ENCODE measurements at regions not wholly inside any gene's neighbourhood (a gene's known extent, or its start where the extent isn't known, plus 50 kb on each side); places are given as distances from the start of the nearest gene placed in this dataset.

GRCh38 chr12:85690146-85690545 is 146.1 kb downstream of the RASSF9 start:
- DNase-seq, result no peak

- DNase-seq, result no peak
Observed at GRCh38 chr12:85693093-85693665, 143.0 kb downstream of the RASSF9 start.

DNA sequence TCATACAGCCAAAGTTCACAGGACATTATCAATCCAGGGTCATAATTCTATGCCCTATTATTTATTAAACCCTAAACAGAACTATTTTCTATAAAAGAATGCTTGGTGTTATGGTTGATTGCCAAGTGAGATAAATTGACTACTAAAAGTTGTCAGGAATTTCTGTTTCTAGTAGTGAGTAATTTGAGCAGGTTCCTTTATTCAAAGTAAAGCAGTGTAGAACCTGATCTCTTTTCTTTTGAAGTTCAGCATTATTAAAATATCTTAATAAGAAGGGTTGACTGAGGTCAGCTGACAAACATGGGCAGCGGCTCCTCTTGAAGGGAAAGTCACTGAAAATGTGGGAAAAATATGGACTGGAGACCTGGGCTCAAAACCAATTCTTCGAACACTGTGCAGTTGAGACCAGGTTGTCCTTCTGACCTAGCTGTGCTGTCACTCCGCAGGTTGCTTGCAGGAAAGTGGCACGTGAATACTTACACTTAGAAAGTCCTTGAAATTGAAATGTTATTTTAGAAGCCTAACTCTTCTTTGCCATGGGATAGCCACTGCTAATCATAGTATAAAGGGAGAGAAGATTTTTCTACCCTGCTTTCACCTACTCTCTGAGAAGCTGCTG is 141.0 kb downstream of the RASSF9 start:
- DNase-seq, result no peak

DNA sequence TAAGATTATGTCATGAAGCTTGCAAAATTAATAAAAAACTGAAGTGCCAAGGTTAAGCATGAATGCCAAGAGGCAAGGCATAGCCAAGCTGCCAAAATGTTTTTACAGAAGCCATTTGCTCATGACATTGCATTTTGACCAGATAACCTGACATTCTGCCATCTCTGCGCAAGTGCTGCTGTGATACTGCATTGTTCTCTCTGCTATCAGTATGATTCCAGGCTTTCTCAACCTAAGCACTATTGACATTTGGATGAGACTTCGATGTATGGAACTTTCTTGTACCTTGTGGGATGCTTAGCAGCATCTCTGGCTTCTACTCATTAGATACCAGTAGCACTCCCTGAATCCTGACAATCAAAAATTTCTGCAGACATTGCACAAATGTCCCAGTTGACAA is 139.2 kb downstream of the RASSF9 start:
- DNase-seq, result no peak

DNA sequence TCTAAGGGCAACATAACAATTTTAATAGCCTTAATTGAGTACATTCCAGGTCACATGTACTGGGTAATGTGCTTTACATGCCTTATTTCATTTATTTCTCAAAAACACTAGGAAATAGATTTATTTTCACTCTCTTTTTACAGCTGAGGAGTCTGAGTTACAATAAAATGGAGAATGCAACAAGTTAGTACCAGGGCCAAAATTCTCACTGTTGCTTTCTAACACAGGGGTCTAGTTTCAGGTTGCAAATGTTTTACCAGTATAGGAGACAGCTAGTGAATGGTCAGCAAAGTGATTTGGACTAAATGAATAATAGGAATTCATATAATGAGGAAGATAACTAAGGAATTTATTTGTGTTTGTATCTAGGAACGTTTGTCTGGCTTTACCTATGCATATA is 137.3 kb downstream of the RASSF9 start:
- DNase-seq, result no peak

- no peak for DNase-seq
Observed at GRCh38 chr12:85708775-85709174, 127.4 kb downstream of the RASSF9 start.

- no peak for DNase-seq
Observed at GRCh38 chr12:85711735-85712390, 124.3 kb downstream of the RASSF9 start.

- DNase-seq, result no peak
Observed at GRCh38 chr12:85713373-85713772, 122.8 kb downstream of the RASSF9 start.

DNA sequence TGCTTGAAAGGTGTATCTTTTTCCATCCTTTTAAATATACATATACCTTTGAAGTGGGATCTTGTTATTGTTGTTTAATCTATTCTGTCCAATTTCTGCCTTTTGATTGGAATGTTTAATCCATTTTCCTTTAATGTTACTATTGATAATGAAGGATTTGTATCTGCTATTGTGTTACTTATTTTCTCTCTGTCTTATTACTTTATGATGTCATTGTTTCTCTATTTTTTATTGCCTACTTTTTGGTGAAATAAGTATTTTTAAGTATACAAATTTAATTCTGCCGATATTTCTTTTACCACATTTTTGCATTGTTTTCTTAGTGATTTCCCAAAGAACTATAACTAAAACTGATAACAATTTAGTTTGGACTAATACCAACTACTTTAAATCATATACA is 121.8 kb downstream of the RASSF9 start:
- DNase-seq, result no peak

- no peak for DNase-seq
Observed at GRCh38 chr12:85720308-85721033, 115.7 kb downstream of the RASSF9 start.

- no peak for DNase-seq
Observed at GRCh38 chr12:85725991-85726390, 110.2 kb downstream of the RASSF9 start.

- no peak for DNase-seq
Observed at GRCh38 chr12:85733221-85733840, 102.9 kb downstream of the RASSF9 start.

DNA sequence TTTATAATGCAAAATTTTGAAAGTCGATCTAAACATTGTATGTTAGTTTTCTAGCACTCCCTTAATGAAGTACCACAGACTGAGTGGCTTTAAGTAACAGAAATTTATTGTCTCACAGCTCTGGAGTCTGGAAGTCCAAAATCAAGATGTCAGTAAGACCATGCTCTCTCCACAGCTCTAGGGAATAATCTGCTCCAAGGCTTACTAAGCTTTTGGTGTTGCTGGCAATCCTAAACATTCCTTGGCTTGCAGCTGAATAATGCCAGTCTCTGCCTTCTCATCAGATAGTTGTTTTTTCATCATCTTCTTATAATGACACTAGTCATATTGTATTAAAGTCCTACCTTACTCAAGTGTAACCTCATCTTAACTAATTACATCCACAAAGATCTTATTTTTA is 102.2 kb downstream of the RASSF9 start:
- no peak for DNase-seq

DNA sequence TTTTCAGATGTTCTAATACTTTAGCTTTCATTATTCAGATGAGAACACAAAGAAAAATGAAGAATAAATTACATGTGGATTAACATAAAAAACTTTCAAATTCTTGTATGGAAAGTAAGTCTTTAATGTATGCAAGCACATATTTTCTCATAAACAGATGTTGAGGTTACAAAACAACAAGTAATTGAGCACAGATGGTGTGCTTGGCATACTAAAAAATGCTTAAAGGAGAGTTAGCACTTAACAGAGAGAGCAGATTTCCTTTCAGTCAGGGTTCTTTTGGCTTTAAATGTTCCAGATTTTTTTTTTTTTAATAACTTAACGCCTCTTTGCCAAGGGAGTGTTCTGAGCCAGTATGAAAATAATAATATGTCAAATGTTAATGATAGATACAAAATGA is 96.0 kb downstream of the RASSF9 start:
- DNase-seq, result no peak

DNA sequence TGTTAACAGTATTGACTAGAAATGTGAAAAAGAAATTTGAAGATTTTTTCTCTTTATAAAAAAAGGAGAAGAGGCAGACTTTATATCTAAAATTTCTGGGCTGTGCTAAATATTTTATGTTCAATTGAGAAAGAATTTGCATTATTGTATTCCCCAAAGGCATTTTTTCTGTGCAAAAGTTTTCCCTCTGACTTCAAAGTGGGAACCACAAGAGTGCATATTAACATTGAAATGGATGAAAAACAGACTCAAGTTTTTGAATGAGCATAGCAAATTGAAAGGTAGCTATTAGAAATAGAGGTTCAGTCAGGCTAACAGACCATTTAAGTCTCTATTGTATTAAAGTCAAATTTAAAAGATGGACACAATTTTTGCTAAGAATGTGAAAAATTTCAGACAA is 95.2 kb downstream of the RASSF9 start:
- DNase-seq, result no peak

DNA sequence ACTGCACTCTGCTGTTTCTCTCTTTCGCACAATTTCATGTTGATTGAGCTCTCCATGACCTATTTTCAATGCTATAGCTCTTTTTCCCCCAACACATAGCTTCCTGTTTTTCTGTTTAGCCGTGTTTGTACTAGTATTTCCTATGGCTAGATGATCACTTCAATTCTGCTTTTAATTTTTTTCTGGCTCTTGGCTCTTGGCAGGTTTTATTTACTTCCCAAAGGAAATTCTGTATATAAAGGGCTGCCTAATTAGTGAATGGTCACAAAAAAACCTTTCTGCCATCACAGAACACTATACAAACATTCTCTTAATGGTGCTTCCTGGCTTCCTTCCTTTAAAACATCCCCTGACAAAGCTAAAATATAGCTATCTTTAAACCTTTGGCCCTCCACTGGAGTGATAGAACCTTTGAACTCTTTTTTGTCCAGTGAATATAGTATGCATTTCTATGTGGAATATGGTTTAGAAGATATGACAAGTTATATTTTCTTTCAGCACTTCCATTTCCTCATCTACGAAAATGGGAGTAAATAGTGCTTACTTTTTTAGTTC is 88.2 kb downstream of the RASSF9 start:
- DNase-seq, result no peak

Measured in activated CD8-positive, alpha-beta memory T cell treated with anti-CD3 and anti-CD28 coated beads, Interleukin-2, amount 50 U/mL, for 4 hours (primary cell).